OCI-LY1 (cell line): ENCODE measurements at regions not wholly inside any gene's neighbourhood (a gene's known extent, or its start where the extent isn't known, plus 50 kb on each side); places are given as distances from the start of the nearest gene placed in this dataset.

ENCODE experiments used
- EZH2 ChIP-seq: fragments of 200-600 bp; sonication (generic), shearing (Covaris generic); IDR thresholded peaks from 2 replicates; pipeline ENCODE4 v1.8.0; 2017; ENCODE audit warnings: borderline replicate concordance, mixed run types, mild to moderate bottlenecking, antibody characterized with exemption, low read length, moderate library complexity, mixed read lengths
- TF ChIP-seq, protein P1 (sequence below): fragments of 200-600 bp; sonication (generic), shearing (Covaris generic); IDR thresholded peaks from 2 replicates; pipeline ENCODE4 v1.5.1; 2017; ENCODE audit warnings: mild to moderate bottlenecking, antibody characterized with exemption, low read length, moderate library complexity, mixed read lengths

DNA sequence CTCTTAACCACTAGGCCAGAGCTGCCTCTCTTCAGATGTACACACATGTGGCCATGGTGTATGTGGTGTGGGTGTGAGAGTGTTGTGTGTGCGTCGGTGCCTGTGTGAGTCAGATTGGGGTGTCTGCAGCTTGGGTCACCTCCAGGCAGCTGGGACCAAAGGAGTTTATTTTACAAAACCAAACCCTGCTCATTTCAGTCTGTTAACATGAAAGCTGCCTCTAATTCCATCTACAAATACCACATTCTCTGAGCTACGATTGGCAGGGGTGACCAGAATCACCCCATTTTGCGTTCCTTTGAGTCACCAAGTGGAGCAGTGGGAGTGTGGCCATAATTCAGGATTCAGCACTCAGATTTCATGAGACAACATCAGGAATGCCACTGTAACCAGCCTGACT, 105.3 kb downstream of the IRX5 start:
- TF ChIP-seq, protein P1, sequence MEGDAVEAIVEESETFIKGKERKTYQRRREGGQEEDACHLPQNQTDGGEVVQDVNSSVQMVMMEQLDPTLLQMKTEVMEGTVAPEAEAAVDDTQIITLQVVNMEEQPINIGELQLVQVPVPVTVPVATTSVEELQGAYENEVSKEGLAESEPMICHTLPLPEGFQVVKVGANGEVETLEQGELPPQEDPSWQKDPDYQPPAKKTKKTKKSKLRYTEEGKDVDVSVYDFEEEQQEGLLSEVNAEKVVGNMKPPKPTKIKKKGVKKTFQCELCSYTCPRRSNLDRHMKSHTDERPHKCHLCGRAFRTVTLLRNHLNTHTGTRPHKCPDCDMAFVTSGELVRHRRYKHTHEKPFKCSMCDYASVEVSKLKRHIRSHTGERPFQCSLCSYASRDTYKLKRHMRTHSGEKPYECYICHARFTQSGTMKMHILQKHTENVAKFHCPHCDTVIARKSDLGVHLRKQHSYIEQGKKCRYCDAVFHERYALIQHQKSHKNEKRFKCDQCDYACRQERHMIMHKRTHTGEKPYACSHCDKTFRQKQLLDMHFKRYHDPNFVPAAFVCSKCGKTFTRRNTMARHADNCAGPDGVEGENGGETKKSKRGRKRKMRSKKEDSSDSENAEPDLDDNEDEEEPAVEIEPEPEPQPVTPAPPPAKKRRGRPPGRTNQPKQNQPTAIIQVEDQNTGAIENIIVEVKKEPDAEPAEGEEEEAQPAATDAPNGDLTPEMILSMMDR = no peak
- no peak for TF ChIP-seq EZH2
